Activated naive CD4-positive, alpha-beta T cell treated with anti-CD3 and anti-CD28 coated beads, Interleukin-2, amount 10 ng/mL, durations not matched to agents 7 days and 5 days (primary cell): ENCODE measurements at regions not wholly inside any gene's neighbourhood (a gene's known extent, or its start where the extent isn't known, plus 50 kb on each side); places are given as distances from the start of the nearest gene placed in this dataset.

Source experiments
- CTCF ChIA-PET: fragments of 350-600 bp; sonication (Branson Sonifier 250); formaldehyde crosslinking; loops from one replicate; lab custom pipeline; 2021; ENCODE audit warnings: antibody characterized with exemption; lab: Charles Lee
- DNase-seq: peaks from one replicate; pipeline ENCODE4 v3.0.0-alpha.2; 2020
- H3K27ac Mint-ChIP-seq: one replicate; pipeline ENCODE4 v1.8.0; 2021; ENCODE audit warnings: mild to moderate bottlenecking, moderate library complexity, mixed read lengths
- H3K27me3 Mint-ChIP-seq: one replicate; pipeline ENCODE4 v1.8.0; 2021; ENCODE audit warnings: mild to moderate bottlenecking, mixed read lengths
- H3K36me3 Mint-ChIP-seq: one replicate; pipeline ENCODE4 v1.8.0; 2021; ENCODE audit warnings: mixed read lengths
- H3K4me1 Mint-ChIP-seq: one replicate; pipeline ENCODE4 v1.8.0; 2021; ENCODE audit warnings: mixed read lengths
- H3K4me3 Mint-ChIP-seq: one replicate; pipeline ENCODE4 v1.8.0; 2021; ENCODE audit warnings: mild to moderate bottlenecking, moderate library complexity, mixed read lengths
- H3K9me3 Mint-ChIP-seq: one replicate; pipeline ENCODE4 v1.8.0; 2021; ENCODE audit warnings: mixed read lengths

DNA sequence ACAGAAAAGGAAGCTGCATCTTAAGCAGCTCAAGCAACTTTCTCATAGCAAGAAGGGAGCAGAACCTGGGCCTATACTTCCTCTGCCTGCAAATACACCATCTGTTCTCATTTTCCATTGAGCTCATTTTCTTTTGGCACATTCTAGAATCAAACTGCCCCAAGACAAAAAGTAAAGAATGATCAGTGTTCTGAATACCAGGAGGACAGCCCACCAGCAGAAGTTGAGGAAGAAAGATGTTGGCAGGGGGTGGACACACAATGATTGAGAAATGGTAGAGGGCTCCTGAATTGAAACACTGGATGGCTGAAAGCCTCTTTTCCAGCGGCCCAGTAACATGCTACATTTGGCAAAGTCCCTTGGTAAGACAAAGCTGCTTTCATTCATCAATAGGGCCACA is 171.8 kb downstream of the MED10 start:
- no peak for DNase-seq
- H3K4me3 Mint-ChIP-seq = no peak overlapping the region
- H3K36me3 Mint-ChIP-seq = no peaks in the 10 kb centered on the region
- H3K27ac Mint-ChIP-seq = no peak overlapping the region
- no peaks in the 10 kb centered on the region for H3K4me1 Mint-ChIP-seq
- no peaks in the 10 kb centered on the region for H3K27me3 Mint-ChIP-seq
- CTCF ChIA-PET = no interaction called here
- no peaks in the 10 kb centered on the region for H3K9me3 Mint-ChIP-seq

DNA sequence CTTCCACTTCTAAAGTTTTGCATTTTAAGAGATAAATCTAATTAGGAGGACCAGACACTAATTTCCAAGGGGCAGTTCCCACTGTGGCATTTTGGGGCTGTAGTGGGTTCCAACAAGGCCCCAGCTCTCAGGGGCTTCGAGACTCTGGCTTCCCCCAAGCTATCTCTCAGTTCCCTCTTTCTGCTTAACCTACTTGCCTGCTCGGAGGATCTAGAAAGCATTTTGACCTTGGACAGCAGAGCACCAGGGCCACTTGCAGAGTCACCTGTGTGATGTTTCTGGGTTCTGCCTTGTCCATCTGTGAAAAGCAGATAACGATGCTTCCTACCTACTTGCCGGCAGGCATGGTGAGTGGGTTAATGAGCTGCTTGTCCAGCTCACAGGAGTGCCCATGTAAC is 175.4 kb downstream of the MED10 start:
- DNase-seq = no peak
- no peaks in the 10 kb centered on the region for H3K36me3 Mint-ChIP-seq
- H3K4me3 Mint-ChIP-seq = no peak overlapping the region
- no peak overlapping the region for H3K27ac Mint-ChIP-seq
- H3K4me1 Mint-ChIP-seq = no peaks in the 10 kb centered on the region
- CTCF ChIA-PET = interaction anchor here (0.6 kb wide), 1 partner anchor 20 kb away, joined by 3 read pairs; no protein-coding TSS in a partner anchor
- no peaks in the 10 kb centered on the region for H3K27me3 Mint-ChIP-seq
- no peaks in the 10 kb centered on the region for H3K9me3 Mint-ChIP-seq

GRCh38 chr5:6202149-6202967 is 176.0 kb downstream of the MED10 start:
- CTCF ChIA-PET = no interaction called here
- Mint-ChIP-seq H3K36me3 (no peaks in the 10 kb centered on the region), H3K9me3 (no peaks in the 10 kb centered on the region), H3K4me3 (no peak overlapping the region), H3K27me3 (peaks cover 2% of the 10 kb centered on the region), H3K27ac (no peak overlapping the region), H3K4me1 (no peaks in the 10 kb centered on the region)
- DNase-seq = no peak

DNA sequence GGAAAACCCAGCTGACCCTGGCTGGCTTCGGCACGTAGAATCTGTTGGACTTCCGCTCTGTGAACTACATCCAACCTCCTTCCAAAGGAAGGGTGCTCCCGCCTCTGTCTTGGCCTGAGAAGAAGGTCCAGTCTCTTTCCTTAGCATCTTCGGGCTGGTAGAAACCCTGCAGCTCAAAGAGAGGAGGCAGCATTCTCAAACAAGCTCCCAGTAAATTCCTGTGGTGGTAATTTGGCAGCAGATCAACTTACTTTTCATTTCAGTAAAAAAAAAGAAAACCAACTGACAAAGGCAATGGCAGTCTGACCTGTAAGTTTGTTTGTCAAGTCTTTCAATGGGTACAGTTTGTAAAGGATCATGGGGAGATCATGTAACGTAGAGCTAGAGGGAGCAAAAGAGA is 176.7 kb downstream of the MED10 start:
- DNase-seq = no peak
- Mint-ChIP-seq H3K4me1 (no peaks in the 10 kb centered on the region), H3K27ac (no peak overlapping the region), H3K9me3 (no peaks in the 10 kb centered on the region), H3K36me3 (no peaks in the 10 kb centered on the region), H3K27me3 (peaks cover 4% of the 10 kb centered on the region), H3K4me3 (no peak overlapping the region)
- CTCF ChIA-PET = no interaction called here

DNA sequence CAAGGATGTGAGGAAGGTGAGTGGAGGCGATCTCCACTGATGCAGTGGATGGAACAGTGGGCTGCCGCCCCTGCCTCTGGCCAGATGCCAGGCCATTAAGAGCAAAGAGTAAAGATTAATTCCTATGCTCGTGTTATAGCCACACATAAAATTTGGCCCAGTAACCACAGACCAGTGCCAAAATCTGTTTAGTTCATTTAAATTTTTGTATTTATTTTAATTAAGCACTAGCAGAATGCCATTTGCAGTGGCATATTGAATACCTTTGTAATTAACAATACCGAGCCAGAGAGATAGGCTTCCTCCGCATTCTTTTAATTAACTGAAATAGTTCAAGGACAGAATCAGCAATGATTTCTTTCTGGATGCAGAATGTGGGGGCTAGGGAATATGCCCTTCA is 179.8 kb downstream of the MED10 start:
- H3K9me3 Mint-ChIP-seq = no peaks in the 10 kb centered on the region
- H3K27ac Mint-ChIP-seq = no peak overlapping the region
- peaks cover 4% of the 10 kb centered on the region for H3K27me3 Mint-ChIP-seq
- CTCF ChIA-PET = no interaction called here
- no peak for DNase-seq
- H3K36me3 Mint-ChIP-seq = no peaks in the 10 kb centered on the region
- no peaks in the 10 kb centered on the region for H3K4me1 Mint-ChIP-seq
- no peak overlapping the region for H3K4me3 Mint-ChIP-seq

GRCh38 chr5:6197427-6197826 is 180.9 kb downstream of the MED10 start:
- no peak overlapping the region for H3K4me3 Mint-ChIP-seq
- H3K4me1 Mint-ChIP-seq = no peaks in the 10 kb centered on the region
- no peak for DNase-seq
- CTCF ChIA-PET = no interaction called here
- peaks cover 7% of the 10 kb centered on the region for H3K27me3 Mint-ChIP-seq
- H3K27ac Mint-ChIP-seq = no peak overlapping the region
- no peaks in the 10 kb centered on the region for H3K9me3 Mint-ChIP-seq
- no peaks in the 10 kb centered on the region for H3K36me3 Mint-ChIP-seq

DNA sequence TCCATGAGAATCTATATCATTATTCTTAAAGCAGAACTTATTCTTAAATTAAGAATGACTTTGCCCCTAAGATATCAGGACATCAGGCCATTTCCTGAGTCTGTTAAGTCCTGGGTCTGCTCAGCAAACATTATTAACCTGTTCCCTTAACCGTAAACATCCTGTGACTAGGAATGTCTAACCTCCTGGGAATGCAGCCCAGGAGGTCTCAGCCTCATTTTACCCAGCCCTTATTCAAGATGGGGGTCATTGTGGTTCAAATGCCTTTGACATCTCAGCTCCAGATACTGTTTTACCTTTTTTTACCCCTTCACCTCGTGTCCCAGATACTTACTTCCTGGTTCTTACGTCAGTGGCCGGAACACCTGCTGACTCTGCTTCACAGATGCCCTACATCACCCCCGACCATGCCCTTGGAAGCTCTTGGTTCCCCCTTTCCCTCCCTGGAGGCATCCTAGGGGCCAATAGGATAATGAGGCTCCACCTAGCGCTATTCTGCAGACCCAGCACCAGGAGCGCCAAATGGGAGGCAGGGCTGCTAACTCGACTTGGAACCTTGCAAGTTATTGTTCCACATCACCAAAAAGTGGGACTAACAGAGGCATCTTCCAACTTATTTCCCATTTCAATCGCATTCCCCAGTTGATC is 182.5 kb downstream of the MED10 start:
- H3K9me3 Mint-ChIP-seq = no peaks in the 10 kb centered on the region
- peaks cover 7% of the 10 kb centered on the region for H3K27me3 Mint-ChIP-seq
- H3K4me3 Mint-ChIP-seq = no peak overlapping the region
- no peaks in the 10 kb centered on the region for H3K4me1 Mint-ChIP-seq
- no peaks in the 10 kb centered on the region for H3K36me3 Mint-ChIP-seq
- CTCF ChIA-PET = no interaction called here
- no peak overlapping the region for H3K27ac Mint-ChIP-seq
- no peak for DNase-seq

DNA sequence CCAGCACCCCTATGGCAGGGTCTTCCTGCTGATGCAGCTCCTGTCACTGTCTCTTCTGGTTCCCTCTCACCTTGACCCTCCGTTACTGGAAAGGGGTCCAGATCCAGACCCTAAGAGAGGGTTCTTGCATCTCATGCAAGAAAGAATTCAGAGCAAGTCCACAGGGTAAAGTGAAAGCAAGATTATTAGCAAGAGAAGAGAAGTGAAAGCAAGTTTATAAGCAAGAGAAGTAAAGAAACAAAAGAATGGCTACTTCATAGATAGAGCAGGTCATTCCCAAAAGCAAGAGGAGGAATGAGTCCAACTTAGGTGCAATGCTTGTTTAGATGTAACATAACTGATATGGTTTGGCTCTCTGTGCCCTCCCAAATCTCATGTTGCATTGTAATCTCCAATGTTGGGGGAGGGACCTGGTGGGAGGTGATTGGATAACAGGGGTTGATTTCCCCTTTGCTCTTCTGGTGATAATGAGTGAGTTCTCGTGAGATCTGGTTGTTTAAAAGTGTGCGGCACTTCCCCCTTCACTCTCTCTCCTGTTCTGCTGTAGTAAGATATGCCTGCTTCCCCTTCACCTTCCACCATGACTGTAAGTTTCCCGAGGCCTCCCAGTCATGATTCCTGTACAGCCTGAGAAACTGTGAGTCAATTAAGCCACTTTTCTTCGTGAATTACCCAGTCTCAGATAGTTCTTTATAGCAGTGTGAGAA is 183.3 kb downstream of the MED10 start:
- H3K27me3 Mint-ChIP-seq = peaks cover 7% of the 10 kb centered on the region
- no peak for DNase-seq
- H3K4me1 Mint-ChIP-seq = no peaks in the 10 kb centered on the region
- no peak overlapping the region for H3K4me3 Mint-ChIP-seq
- CTCF ChIA-PET = no interaction called here
- no peaks in the 10 kb centered on the region for H3K9me3 Mint-ChIP-seq
- no peaks in the 10 kb centered on the region for H3K36me3 Mint-ChIP-seq
- no peak overlapping the region for H3K27ac Mint-ChIP-seq

DNA sequence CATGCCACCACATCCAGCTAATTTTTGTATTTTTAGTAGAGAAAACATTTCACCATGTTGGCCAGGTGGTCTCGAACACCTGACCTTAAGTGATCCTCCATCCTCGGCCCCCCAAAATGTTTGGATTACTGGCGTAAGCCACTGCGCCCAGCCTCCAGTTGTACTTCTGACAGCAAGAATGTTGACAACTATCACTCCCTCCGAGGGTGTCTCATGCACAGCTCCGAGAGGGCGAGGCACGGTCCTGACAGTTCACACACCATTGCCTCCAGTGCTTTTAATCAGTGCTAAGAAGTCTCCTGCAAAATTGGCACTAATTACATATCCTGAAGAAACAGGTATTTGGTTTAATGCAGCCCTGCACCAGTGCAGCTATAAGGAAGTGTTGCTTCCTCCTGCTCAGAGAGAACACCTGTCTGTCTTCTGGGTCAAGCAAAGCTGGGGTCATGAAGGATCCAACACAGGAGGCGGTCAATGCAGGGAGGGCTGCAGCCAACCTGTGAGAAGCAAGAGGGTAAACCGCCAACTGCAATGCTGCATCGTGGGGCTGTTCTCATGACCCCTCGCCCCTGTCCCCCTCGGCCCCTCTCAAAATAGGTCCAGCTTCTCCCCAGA is 184.0 kb downstream of the MED10 start:
- Mint-ChIP-seq H3K4me1 (no peaks in the 10 kb centered on the region), H3K36me3 (no peaks in the 10 kb centered on the region), H3K9me3 (no peaks in the 10 kb centered on the region), H3K4me3 (no peak overlapping the region), H3K27me3 (peaks cover 7% of the 10 kb centered on the region), H3K27ac (no peak overlapping the region)
- CTCF ChIA-PET = no interaction called here
- no peak for DNase-seq

DNA sequence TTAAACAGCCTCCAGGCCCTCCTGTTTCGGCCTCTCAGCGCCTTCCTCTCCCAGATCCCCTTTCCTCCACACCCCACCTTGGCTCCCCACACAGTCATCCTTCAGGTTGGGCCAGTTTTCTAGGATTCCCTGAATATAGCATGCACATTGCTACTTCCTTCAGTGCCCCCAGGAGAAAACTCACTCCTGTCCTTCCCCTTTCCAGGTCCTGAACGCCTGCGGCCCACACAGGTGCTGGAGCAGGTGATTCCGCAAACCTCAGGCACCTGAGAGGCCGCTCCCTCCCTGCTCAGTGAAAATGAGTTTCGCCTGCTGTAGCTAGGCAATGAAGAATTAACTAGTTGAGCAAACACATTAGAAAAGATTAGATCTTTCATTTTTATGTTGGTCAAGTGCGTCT is 185.0 kb downstream of the MED10 start:
- CTCF ChIA-PET = no interaction called here
- no peak overlapping the region for H3K27ac Mint-ChIP-seq
- no peak overlapping the region for H3K4me3 Mint-ChIP-seq
- H3K36me3 Mint-ChIP-seq = no peaks in the 10 kb centered on the region
- no peak for DNase-seq
- H3K27me3 Mint-ChIP-seq = peaks cover 7% of the 10 kb centered on the region
- H3K9me3 Mint-ChIP-seq = no peaks in the 10 kb centered on the region
- H3K4me1 Mint-ChIP-seq = no peaks in the 10 kb centered on the region

DNA sequence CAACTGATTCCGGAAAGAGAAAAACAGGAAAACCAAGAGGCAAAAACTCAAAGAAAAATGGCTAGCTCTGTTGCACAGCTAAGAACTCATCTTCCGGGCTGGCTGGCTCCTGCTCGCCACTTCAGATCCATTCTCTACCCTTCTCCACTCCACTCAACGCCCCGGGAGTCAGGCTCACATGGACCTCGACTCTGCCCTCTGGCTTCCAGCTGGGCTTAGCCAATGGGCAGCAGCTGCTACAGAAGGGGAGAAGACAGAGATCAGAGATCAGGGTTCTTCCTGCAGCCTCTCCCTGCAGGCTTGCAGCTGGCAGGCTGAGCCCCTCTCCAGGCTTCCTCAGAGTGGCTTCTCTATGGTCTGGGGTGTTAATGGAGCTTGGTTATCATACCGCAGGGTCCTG is 187.5 kb downstream of the MED10 start:
- Mint-ChIP-seq H3K4me3 (no peak overlapping the region), H3K4me1 (no peaks in the 10 kb centered on the region), H3K27ac (no peak overlapping the region), H3K27me3 (peaks cover 4% of the 10 kb centered on the region), H3K9me3 (no peaks in the 10 kb centered on the region), H3K36me3 (no peaks in the 10 kb centered on the region)
- no peak for DNase-seq
- CTCF ChIA-PET = no interaction called here

GRCh38 chr5:6188976-6189375 is 189.4 kb downstream of the MED10 start:
- no peak for DNase-seq
- H3K27me3 Mint-ChIP-seq = peaks cover 4% of the 10 kb centered on the region
- H3K9me3 Mint-ChIP-seq = no peaks in the 10 kb centered on the region
- H3K27ac Mint-ChIP-seq = no peak overlapping the region
- H3K36me3 Mint-ChIP-seq = no peaks in the 10 kb centered on the region
- H3K4me3 Mint-ChIP-seq = no peak overlapping the region
- CTCF ChIA-PET = no interaction called here
- no peaks in the 10 kb centered on the region for H3K4me1 Mint-ChIP-seq

- DNase-seq = no peak
- no peak overlapping the region for H3K27ac Mint-ChIP-seq
- no peaks in the 10 kb centered on the region for H3K9me3 Mint-ChIP-seq
- H3K27me3 Mint-ChIP-seq = peaks cover 3% of the 10 kb centered on the region
- H3K36me3 Mint-ChIP-seq = no peaks in the 10 kb centered on the region
- no peaks in the 10 kb centered on the region for H3K4me1 Mint-ChIP-seq
- CTCF ChIA-PET = no interaction called here
- H3K4me3 Mint-ChIP-seq = no peak overlapping the region
Measured at GRCh38 chr5:6188344-6188743, 190.0 kb downstream of the MED10 start.

GRCh38 chr5:6187501-6187900 is 190.8 kb downstream of the MED10 start:
- Mint-ChIP-seq H3K4me1 (no peaks in the 10 kb centered on the region), H3K9me3 (no peaks in the 10 kb centered on the region), H3K36me3 (no peaks in the 10 kb centered on the region), H3K4me3 (no peak overlapping the region), H3K27ac (no peak overlapping the region), H3K27me3 (no peaks in the 10 kb centered on the region)
- CTCF ChIA-PET = no interaction called here
- no peak for DNase-seq
